Astrocyte of the spinal cord (primary cell): ENCODE measurements at regions not wholly inside any gene's neighbourhood (a gene's known extent, or its start where the extent isn't known, plus 50 kb on each side); places are given as distances from the start of the nearest gene placed in this dataset.
A peak's percentile ranks its signal among the peaks of the same experiment; 100 is the strongest.

ENCODE experiments used
- DNase-seq: peaks from one replicate; pipeline ENCODE4 v3.0.0; 2011; ENCODE audit warnings: low read depth, low spot score
- H3K4me3 ChIP-seq: 2 replicates; pipeline ENCODE4 v1.5.1; 2011; ENCODE audit warnings: low read depth, mild to moderate bottlenecking, low read length, moderate library complexity
- CTCF ChIP-seq: IDR thresholded peaks from 2 replicates; pipeline ENCODE4 v1.5.1; 2012; ENCODE audit warnings: low read depth, mild to moderate bottlenecking, low read length, inconsistent platforms
- in situ Hi-C: cut with HindIII; loops from 2 replicates; pipeline ENCODE4 v1.10.0; 2017; ENCODE audit warnings: low sequenced_read_pairs

DNA sequence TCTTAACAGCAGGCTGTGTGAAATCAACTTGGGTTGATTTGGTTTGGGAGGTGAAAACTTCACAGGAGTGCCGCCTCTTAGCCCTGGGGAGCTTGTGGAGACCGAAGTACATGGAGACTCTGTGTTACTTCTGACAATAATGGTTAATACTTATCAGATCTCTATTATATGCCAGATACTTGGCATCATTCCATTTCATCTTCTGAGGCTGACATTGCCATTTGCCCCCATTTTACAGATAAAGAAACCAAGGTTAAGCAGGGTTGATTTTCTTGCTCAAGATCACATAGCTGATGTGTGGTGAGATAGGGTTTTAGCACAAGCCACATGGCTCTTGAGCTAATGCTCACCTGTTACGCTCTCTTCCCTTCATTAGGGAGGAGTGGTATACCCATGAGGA, 150.6 kb upstream of the FAM13C start:
- in situ Hi-C loops, result no loop called here
- no peak overlapping the region for H3K4me3 ChIP-seq
- TF ChIP-seq CTCF, result no peak
- no peak for DNase-seq

GRCh38 chr10:59508956-59509355, 146.6 kb upstream of the FAM13C start:
- TF ChIP-seq CTCF, result no peak
- no peak for DNase-seq
- no peak overlapping the region for H3K4me3 ChIP-seq
- in situ Hi-C loops, result no loop called here

DNA sequence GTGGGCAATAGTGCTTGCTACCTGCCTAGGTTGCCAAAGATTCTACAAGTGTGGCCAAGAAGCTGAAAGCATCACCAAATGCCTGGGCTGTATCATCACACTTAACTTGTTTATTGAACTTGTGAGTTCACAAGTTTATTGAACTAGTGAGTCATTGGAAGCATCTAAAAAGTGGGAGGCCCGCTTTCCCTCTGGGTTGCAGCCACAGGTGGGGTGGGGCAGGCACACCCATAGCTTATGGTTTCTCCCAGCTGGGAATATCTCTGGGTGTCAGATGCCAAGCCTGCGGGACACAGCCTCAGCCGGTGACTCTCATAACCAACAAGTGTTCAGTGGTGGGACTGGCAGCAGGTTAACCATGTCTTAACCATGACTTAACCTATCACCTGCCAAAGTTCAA, 145.9 kb upstream of the FAM13C start:
- no peak for TF ChIP-seq CTCF
- in situ Hi-C loops, result no loop called here
- DNase-seq, result peak; percentile 55
- H3K4me3 ChIP-seq, result no peak overlapping the region

GRCh38 chr10:59505926-59506325, 143.6 kb upstream of the FAM13C start:
- in situ Hi-C loops, result no loop called here
- TF ChIP-seq CTCF, result no peak
- no peak overlapping the region for H3K4me3 ChIP-seq
- DNase-seq, result no peak

DNA sequence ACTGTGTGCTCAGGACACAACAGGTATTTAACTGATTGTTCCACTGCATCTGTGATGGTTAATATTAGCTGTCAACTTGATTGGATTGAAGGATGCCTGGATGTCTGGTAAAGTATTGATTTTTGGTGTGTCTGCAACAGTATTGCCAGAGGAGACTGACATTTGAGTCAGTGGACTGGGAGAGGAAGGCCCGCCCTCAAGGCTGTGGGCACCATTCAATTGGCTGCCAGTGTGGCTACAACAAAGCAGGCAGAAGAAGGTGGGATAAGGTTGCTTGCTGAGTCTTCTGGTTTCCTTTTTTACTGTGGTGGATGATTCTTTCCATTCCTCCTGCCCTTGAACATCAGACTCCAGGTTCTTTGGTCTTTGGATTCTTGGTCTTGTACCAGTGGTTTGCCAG, 137.1 kb upstream of the FAM13C start:
- TF ChIP-seq CTCF, result no peak
- H3K4me3 ChIP-seq, result no peak overlapping the region
- no peak for DNase-seq
- in situ Hi-C loops, result no loop called here

DNA sequence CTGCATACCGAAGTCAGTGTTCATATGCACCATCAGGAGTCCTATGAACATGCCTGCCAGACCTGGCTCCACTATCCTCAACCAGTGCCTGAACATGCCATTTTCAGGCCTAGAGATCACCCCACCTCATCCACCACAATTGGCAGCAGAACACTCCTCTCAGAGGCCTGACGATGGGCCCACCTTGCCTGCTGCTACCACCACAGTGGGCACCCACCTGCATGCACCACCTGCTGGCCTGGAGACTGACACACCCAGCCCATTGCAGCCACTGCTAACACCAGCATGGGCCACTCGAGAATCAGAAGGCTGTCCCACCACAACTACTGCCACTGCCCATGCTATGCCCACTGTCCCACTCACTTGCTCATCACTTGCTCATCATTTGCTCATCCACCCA, 130.7 kb upstream of the FAM13C start:
- TF ChIP-seq CTCF, result no peak
- DNase-seq, result no peak
- H3K4me3 ChIP-seq, result no peak overlapping the region
- in situ Hi-C loops, result no loop called here

DNA sequence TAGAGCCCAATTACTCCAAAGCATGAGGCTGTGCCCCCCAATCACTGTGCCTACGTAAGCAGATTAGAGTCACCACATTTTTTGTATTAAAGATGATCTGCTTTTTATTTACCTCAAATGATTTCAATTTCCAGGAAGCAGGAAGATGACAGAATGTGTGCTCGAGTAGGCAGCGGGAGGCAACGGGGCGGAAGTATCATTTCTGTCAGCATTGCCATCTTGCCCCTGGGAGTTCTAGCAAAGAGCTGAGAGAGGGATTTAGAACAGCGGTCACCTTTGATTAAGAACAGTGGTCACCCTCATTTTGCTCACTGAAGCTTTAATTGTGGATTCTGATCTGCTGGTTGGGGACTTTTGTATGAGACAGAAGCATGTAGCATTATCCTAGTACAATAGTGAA, 117.1 kb upstream of the FAM13C start:
- TF ChIP-seq CTCF, result no peak
- in situ Hi-C loops, result no loop called here
- H3K4me3 ChIP-seq, result no peak overlapping the region
- DNase-seq, result no peak
